ENCODE measurements at regions not wholly inside any gene's neighbourhood (a gene's known extent, or its start where the extent isn't known, plus 50 kb on each side); places are given as distances from the start of the nearest gene placed in this dataset.
"Not testable (repeated sequence)": the region's sequence is repeated elsewhere in the genome, so short reads cannot be mapped to it uniquely, and the experiment has no call there.

GRCh38 chr4:79850626-79851025, 222.4 kb downstream of the ANTXR2 start:
- CTCF ChIA-PET, result no interaction called here

DNA sequence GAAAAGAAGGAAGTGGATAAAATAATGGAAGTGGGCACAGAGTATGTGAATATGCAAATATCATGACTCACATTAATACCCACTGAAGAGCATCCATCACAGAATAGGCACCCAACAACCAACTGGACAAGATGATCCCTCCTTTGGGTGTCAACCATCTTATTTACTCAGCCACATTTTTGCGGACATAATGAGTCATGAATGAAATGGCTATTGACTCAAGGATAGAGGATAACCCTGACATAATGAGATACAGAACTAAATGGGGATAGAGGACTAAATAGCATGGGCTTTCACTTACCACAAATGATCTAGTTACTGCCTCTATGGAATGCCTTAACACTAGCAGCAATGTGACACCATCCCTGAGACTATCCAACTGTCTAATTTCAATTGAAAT, 224.7 kb downstream of the ANTXR2 start:
- Mint-ChIP-seq H3K4me3 (no peak overlapping the region), H3K9me3 (peaks cover 10% of the 10 kb centered on the region), H3K27ac (no peak overlapping the region), H3K27me3 (peaks cover 10% of the 10 kb centered on the region), H3K36me3 (peaks cover 3% of the 10 kb centered on the region), H3K4me1 (ENCODE audit: low read depth) (no peaks in the 10 kb centered on the region)
- DNase-seq, result no peak
- intact Hi-C loops (cut with micrococcal nuclease), result no loop called here
- CTCF ChIA-PET, result no interaction called here
- POLR2A ChIA-PET, result no interaction called here

More at GRCh38 chr4:79850626-79851025, 222.4 kb downstream of the ANTXR2 start:
- Mint-ChIP-seq H3K27ac (no peak overlapping the region), H3K4me1 (ENCODE audit: low read depth) (no peaks in the 10 kb centered on the region), H3K27me3 (peaks cover 9% of the 10 kb centered on the region), H3K9me3 (no peaks in the 10 kb centered on the region), H3K36me3 (no peaks in the 10 kb centered on the region), H3K4me3 (no peak overlapping the region)
- intact Hi-C loops (cut with micrococcal nuclease), result no loop called here
- POLR2A ChIA-PET, result no interaction called here
- no peak for DNase-seq

DNA sequence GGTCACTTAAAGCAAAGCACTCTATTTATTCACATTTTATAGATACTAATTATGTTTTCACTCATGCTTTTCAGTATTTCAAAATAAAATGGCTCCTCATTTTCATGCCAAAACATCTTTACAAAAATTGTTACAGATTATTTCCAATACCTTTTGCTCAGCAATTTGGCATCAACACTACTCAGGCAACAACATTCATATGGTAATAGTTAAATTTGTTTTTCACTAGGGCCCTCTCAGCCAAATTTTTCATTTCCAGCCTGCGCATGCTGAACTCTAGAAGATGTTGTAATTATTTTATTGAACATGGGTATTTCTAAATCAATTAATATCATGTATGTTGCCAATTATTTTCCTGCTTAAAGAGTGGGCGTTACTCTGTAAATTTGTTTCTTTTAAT, 225.6 kb downstream of the ANTXR2 start:
- Mint-ChIP-seq H3K4me1 (ENCODE audit: low read depth) (no peaks in the 10 kb centered on the region), H3K36me3 (peaks cover 6% of the 10 kb centered on the region), H3K27me3 (peaks cover 10% of the 10 kb centered on the region), H3K9me3 (peaks cover 16% of the 10 kb centered on the region), H3K27ac (no peak overlapping the region), H3K4me3 (no peak overlapping the region)
- DNase-seq, result no peak
- POLR2A ChIA-PET, result no interaction called here
- intact Hi-C loops (cut with micrococcal nuclease), result no loop called here
- CTCF ChIA-PET, result no interaction called here

DNA sequence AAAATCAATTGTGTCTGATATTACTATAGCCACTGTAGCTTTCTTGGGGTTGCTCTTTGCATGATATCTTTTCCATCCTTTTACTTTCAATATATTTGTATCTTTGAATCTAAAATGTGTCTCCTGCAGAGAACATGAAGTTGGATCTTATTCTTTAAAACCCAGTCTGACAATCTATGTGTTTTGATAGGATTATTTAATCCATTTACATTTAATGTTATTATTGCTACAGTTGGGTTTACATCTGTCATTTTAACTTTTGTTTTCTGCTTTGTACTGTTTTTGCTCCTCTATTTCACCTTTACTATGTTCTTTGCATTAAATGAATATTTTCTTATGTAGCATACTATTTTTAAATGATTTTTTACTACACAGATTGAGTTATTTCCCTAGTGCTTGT, 230.9 kb downstream of the ANTXR2 start:
- intact Hi-C loops (cut with micrococcal nuclease), result no loop called here
- ChIA-PET CTCF (interaction anchor here (0.7 kb wide), 1 partner anchor 186 kb away, joined by 3 read pairs; no protein-coding TSS in a partner anchor), POLR2A (no interaction called here)
- H3K4me1 Mint-ChIP-seq (ENCODE audit: low read depth), result no peaks in the 10 kb centered on the region
- peaks cover 6% of the 10 kb centered on the region for H3K36me3 Mint-ChIP-seq
- H3K4me3 Mint-ChIP-seq, result no peak overlapping the region
- H3K9me3 Mint-ChIP-seq, result peaks cover 19% of the 10 kb centered on the region
- H3K27ac Mint-ChIP-seq, result no peak overlapping the region
- peaks cover 7% of the 10 kb centered on the region for H3K27me3 Mint-ChIP-seq
- no peak for DNase-seq

DNA sequence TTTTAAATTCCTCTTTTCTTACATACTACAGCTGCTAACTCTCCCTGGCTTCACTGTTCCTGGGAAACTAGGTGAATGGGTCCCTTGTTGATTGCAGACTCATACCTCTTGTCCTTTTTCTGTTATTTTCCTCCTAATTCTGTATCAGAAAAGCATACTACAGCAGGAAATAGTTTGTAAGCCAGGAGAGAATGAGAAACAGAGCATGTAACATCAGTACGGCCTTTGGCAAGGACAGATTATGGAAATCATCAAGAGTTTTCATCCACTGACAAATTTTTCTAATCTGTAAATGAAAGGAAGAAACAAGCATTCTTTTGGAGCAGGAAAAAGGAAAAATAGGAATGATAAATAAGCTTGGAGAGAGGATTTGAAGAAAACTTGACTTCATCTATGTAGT, 239.2 kb downstream of the ANTXR2 start:
- no peak overlapping the region for H3K27ac Mint-ChIP-seq
- no peak for DNase-seq
- ChIA-PET CTCF (no interaction called here), POLR2A (no interaction called here)
- peaks cover 8% of the 10 kb centered on the region for H3K27me3 Mint-ChIP-seq
- intact Hi-C loops (cut with micrococcal nuclease), result loop anchor here (5.0 to 10.0 kb wide), 3 partner anchors 88 to 889 kb away; partner anchors contain the start of gene ANTXR2
- H3K9me3 Mint-ChIP-seq, result peaks cover 7% of the 10 kb centered on the region
- peaks cover 9% of the 10 kb centered on the region for H3K4me1 Mint-ChIP-seq (ENCODE audit: low read depth)
- no peak overlapping the region for H3K4me3 Mint-ChIP-seq
- H3K36me3 Mint-ChIP-seq, result no peaks in the 10 kb centered on the region

DNA sequence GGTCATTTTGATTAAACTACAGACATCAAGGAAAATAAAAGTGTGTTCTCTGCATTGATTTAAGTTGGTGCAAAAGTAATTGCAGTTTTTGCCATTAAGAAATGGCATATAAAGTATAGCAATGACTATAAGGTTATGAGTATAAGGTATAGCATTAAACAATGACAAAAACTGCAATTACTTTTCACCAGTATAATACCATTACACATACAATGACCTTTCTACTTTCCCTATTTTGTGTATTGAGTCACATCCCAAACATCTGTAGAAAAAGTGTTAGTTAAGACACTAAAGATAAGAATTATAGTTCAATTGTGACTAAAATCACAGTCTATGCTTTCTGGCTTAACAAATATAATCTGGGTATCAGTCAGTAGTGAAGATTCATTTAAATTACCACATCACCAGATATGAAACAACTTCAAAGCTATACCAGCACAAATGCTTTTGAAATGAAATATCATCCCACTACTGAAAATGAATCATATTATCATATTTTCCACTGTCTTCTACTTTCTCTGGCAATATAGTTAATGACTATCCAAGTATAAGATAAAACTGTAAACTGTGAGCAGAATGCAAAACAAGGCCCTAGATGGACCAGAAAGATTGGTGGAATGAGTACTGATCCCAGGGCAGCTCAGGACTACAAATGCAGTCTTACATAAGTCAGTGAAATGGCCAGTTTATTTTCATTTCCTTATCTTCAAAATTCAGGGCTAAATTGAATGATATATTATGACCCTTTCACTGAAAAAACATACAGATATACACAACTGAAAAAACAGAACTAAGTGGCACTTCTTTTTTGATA, 241.1 kb downstream of the ANTXR2 start:
- H3K27me3 Mint-ChIP-seq, result peaks cover 8% of the 10 kb centered on the region
- CTCF ChIA-PET, result no interaction called here
- POLR2A ChIA-PET, result no interaction called here
- intact Hi-C loops (cut with micrococcal nuclease), result loop anchor here (5.0 to 10.0 kb wide), 3 partner anchors 90 to 887 kb away; partner anchors contain the start of gene ANTXR2
- no peaks in the 10 kb centered on the region for H3K36me3 Mint-ChIP-seq
- H3K27ac Mint-ChIP-seq, result no peak overlapping the region
- peaks cover 3% of the 10 kb centered on the region for H3K9me3 Mint-ChIP-seq
- no peak overlapping the region for H3K4me3 Mint-ChIP-seq
- DNase-seq, result no peak
- H3K4me1 Mint-ChIP-seq (ENCODE audit: low read depth), result peaks cover 9% of the 10 kb centered on the region

DNA sequence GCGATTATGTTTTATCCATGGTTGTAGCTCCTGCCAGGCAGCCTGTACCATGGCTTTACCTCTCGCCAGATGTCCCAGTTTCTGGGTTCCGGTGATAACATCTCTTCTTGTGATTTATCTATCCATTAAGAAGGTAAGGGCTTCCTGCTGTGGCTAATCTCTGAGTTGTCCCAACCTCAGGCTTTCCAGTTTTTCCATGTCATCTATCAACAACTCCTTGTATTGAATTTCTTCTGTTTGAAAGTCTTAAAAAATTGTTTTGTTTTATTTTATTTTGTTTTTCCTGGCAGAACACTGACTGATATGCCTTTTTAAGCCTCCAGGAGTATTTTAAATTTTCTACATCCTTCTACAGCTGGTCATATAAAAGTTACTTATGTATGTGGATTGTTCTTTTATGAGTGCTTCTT, 241.9 kb downstream of the ANTXR2 start:
- CTCF ChIA-PET, result no interaction called here
- Mint-ChIP-seq H3K9me3 (no peaks in the 10 kb centered on the region), H3K36me3 (no peaks in the 10 kb centered on the region), H3K4me1 (ENCODE audit: low read depth) (peaks cover 9% of the 10 kb centered on the region), H3K27ac (no peak overlapping the region), H3K4me3 (no peak overlapping the region), H3K27me3 (peaks cover 8% of the 10 kb centered on the region)
- no peak for DNase-seq
- POLR2A ChIA-PET, result no interaction called here
- intact Hi-C loops (cut with micrococcal nuclease), result loop anchor here (5.0 to 10.0 kb wide), 3 partner anchors 91 to 886 kb away; partner anchors contain the start of gene ANTXR2

- H3K27me3 Mint-ChIP-seq, result peaks cover 8% of the 10 kb centered on the region
- no peak overlapping the region for H3K4me3 Mint-ChIP-seq
- ChIA-PET CTCF (no interaction called here), POLR2A (no interaction called here)
- peaks cover 9% of the 10 kb centered on the region for H3K4me1 Mint-ChIP-seq (ENCODE audit: low read depth)
- H3K27ac Mint-ChIP-seq, result no peak overlapping the region
- intact Hi-C loops (cut with micrococcal nuclease), result no loop called here
- H3K36me3 Mint-ChIP-seq, result no peaks in the 10 kb centered on the region
- no peaks in the 10 kb centered on the region for H3K9me3 Mint-ChIP-seq
- DNase-seq, result no peak
Measured at GRCh38 chr4:79827283-79827682, 245.7 kb downstream of the ANTXR2 start.

DNA sequence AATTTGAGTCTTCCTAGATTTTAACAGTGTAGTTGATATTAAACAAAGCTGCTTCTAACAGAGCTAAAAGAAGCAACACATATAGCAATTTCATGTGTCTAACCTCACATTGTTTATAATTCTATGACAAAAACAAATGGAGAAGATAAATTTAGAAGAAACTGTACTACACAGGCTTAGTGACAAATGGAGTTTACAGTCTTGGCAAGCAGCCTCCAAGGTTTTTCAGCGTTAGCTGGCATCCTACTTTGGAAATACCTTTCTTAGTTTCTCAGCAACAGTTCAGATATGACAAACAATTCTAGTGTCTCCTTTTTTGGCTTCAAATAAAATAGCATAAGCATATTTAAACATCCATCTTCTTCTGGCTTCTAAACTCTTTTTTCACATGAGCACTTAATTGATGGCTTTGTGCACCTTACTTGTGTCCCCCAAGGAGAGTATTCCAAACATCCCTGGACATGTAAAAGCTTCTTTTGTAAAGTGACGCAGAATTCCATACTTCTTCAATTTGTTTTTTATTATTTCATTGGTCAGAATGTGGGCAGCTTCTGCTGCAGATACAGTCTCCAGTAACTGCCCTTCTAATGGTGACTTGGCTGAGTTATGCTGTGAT, 249.8 kb downstream of the ANTXR2 start:
- no peaks in the 10 kb centered on the region for H3K27me3 Mint-ChIP-seq
- H3K4me1 Mint-ChIP-seq (ENCODE audit: low read depth), result no peaks in the 10 kb centered on the region
- no peaks in the 10 kb centered on the region for H3K36me3 Mint-ChIP-seq
- intact Hi-C loops (cut with micrococcal nuclease), result no loop called here
- POLR2A ChIA-PET, result no interaction called here
- CTCF ChIA-PET, result no interaction called here
- no peak for DNase-seq
- H3K9me3 Mint-ChIP-seq, result no peaks in the 10 kb centered on the region
- H3K4me3 Mint-ChIP-seq, result no peak overlapping the region
- H3K27ac Mint-ChIP-seq, result no peak overlapping the region

DNA sequence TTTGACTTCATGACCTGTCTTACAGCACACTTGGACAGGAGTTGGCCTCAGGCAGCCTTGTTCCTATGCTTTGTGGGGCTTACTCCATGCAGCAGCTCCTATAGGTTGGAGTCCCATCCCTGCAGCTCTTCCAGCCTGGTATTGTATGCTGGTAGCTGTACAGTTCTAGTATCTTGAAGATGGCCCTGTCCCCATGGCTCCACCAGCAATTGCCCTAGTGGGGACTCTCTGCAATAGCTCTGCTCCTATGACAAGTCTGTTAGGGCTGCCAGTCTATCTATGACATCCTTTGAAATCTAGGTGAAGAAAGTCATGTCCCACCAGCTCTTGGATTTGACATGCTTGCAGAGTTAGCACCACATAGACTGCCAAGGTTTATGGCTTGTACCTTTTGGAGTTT, 252.6 kb downstream of the ANTXR2 start:
- DNase-seq, result no peak
- Mint-ChIP-seq H3K4me1 (ENCODE audit: low read depth) (no peaks in the 10 kb centered on the region), H3K27me3 (peaks cover 2% of the 10 kb centered on the region), H3K9me3 (peaks cover 2% of the 10 kb centered on the region), H3K4me3 (no peak overlapping the region), H3K27ac (no peak overlapping the region), H3K36me3 (no peaks in the 10 kb centered on the region)
- CTCF ChIA-PET, result no interaction called here
- intact Hi-C loops (cut with micrococcal nuclease), result no loop called here
- POLR2A ChIA-PET, result no interaction called here

- H3K4me1 Mint-ChIP-seq (ENCODE audit: low read depth); H3K4me3 Mint-ChIP-seq; H3K9me3 Mint-ChIP-seq; H3K27ac Mint-ChIP-seq; POLR2A ChIA-PET; intact Hi-C loops (cut with micrococcal nuclease); H3K36me3 Mint-ChIP-seq; DNase-seq; CTCF ChIA-PET: not testable (repeated sequence)
- peaks cover 10% of the 10 kb centered on the region for H3K27me3 Mint-ChIP-seq
Measured at GRCh38 chr4:79807933-79808332, 265.1 kb downstream of the ANTXR2 start.

GRCh38 chr4:79798047-79798446, 275.0 kb downstream of the ANTXR2 start:
- no peaks in the 10 kb centered on the region for H3K4me1 Mint-ChIP-seq (ENCODE audit: low read depth)
- peaks cover 1% of the 10 kb centered on the region for H3K27me3 Mint-ChIP-seq
- DNase-seq, result no peak
- ChIA-PET CTCF (no interaction called here), POLR2A (no interaction called here)
- no peak overlapping the region for H3K27ac Mint-ChIP-seq
- H3K4me3 Mint-ChIP-seq, result no peak overlapping the region
- H3K36me3 Mint-ChIP-seq, result no peaks in the 10 kb centered on the region
- H3K9me3 Mint-ChIP-seq, result peaks cover 5% of the 10 kb centered on the region
- intact Hi-C loops (cut with micrococcal nuclease), result no loop called here

GRCh38 chr4:79796948-79797347, 276.1 kb downstream of the ANTXR2 start:
- H3K9me3 Mint-ChIP-seq, result peaks cover 5% of the 10 kb centered on the region
- POLR2A ChIA-PET, result no interaction called here
- no peaks in the 10 kb centered on the region for H3K36me3 Mint-ChIP-seq
- H3K27me3 Mint-ChIP-seq, result peaks cover 3% of the 10 kb centered on the region
- intact Hi-C loops (cut with micrococcal nuclease), result no loop called here
- no peaks in the 10 kb centered on the region for H3K4me1 Mint-ChIP-seq (ENCODE audit: low read depth)
- CTCF ChIA-PET, result no interaction called here
- no peak overlapping the region for H3K4me3 Mint-ChIP-seq
- no peak overlapping the region for H3K27ac Mint-ChIP-seq
- no peak for DNase-seq

All from activated CD4-positive, alpha-beta memory T cell treated with anti-CD3 and anti-CD28 coated beads for 36 hours (primary cell).